GM19395 (cell line): ENCODE measurements at regions not wholly inside any gene's neighbourhood (a gene's known extent, or its start where the extent isn't known, plus 50 kb on each side); places are given as distances from the start of the nearest gene placed in this dataset.

Experiments
- ATAC-seq: cut with Tn5 transposase; IDR thresholded peaks from one replicate; pipeline ENCODE4 v1.9.1; 2021; ENCODE audit warnings: mild to moderate bottlenecking, moderate library complexity; ENCODE audit not compliant: unreplicated experiment

DNA sequence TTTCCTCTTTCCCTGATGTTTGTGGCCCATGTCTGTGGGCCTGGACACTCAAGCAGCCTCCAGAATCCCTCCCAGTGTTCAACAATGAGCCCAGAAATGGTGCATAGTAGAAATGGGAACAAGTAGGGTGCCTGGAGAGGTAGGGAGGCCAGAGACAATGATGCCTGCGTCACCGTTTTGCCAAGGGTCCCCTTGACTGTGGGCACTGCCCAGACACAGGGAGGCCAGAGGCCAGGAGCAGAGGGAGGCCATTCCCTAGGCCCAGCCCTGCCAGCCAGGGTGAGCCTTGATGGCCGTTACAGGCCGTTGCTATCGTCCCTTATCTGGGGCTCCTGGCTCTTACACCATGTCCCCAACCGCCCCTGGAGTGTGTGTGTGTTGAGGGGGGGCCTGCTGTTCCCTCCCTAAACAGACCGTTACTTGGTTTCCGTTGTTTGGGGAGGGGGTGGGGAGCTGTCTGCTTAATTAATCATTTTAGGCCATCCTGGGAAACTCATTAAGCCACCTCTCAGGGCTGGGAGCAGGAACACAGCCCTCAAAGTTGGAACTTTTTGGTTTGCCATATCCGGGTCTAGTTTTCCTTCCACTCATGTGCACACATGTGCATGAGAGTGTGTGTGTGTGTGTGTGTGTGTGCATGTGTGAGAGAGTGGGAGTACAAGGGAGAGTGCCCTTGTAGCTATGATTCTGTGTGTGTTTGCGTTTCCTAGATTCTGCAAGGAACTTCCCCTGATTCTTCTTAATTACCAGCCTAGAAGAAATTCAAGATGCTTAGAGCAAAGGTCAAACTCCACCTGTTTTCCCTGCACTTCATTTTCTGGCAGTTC, 135.2 kb upstream of the HAAO start:
- no peak for ATAC-seq

GRCh38 chr2:42926434-42927333, 134.3 kb upstream of the HAAO start:
- ATAC-seq: no peak

- no peak for ATAC-seq
Measured at GRCh38 chr2:42925742-42926433, 133.5 kb upstream of the HAAO start.

GRCh38 chr2:42924418-42924886, 132.1 kb upstream of the HAAO start:
- ATAC-seq: no peak

DNA sequence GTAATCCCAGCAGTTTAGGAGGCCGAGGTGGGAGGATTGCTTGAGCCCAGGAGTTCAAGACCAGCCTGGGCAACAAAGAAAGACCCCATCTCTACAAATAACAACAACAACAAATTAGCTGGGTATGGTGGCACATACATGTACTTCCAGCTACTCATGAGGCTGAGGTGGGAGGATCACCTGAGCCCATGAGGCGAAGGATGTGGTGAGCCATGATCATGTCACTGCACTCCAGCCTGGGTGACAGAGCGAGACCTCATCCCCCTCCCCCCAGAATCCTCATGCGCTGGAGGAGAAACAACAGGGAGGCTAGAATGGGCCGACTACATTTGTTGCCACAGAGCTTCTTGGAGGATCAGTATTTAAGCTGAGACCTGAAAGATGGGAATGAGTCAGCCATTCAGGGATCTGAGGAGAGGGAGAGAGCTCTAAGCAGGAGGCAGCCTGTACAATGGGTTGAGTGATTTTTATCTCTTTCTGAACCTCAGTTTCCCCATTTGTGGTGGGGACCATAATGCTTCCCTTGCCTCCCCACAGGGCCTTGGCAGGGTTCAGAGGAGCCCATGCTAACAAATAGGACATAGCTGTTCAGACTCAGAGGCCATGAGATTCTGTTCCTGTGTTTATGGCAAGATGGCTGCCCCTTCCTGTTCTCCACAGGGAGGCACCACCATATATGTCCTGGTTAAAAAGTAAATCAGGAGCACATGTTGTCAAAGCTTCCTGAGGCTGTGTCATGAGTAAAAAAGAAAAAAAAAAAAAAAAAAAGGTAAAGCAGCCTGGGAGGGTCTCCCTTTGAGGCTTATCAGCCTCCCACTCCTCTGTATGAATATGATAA, 131.4 kb upstream of the HAAO start:
- ATAC-seq: no peak

DNA sequence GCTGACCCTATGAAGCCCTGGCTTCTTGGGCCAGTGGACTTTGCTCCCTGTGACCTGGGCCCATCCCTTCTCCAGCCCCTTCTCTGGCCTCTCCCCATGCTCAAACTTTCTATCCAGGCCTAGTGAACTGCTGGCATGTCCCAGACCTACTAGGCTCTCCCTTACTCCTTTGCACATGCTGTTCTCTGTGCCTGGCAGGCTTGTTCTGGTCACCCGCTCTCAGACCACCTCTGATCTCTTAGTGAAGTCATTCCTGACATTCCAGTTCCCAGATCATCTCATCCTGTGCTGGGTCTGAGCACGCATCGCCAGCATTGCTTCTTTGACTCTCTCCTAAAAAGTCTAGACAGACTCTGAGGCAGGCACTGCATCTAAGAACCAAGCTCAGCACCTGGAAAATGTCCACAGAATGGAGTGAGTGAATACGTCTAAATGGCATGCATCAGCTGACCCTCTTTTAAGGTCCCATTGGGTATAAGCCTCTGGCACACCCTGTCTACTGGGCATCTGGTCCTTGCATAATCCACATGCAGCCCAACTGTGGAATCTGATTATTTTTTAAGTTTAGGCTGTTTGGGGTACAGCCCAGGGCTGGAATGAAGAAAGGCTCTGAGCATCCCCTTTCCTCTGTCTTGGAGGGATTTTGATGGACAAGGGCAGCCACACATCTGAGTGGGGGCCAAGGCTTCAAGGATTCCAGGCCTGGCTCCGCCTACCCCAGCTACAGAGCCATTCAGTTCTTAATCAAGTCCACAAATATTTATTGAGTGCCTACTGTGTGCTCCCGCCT, 130.6 kb upstream of the HAAO start:
- ATAC-seq: no peak

- ATAC-seq: no peak
Measured at GRCh38 chr2:42922293-42922692, 129.9 kb upstream of the HAAO start.

DNA sequence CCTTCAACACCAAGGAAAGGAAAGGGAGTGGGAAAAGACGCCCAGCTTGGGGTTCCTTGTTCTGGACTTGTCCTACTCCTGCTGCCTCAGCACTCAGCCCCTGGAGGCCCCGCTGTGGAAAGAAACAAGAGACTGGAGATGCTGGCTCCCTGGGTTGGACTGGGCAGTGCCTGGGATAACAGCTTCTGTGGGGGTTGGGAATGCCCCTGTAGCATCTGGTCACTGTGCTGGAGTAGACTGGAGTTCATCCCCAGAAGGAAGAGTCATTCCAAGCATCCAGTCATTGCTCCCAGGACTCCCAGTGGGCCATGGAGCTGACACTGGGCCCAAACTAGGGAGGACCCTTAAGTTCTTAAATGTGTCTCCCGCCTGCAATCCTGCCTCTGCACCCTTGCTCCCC, 129.3 kb upstream of the HAAO start:
- ATAC-seq: no peak

GRCh38 chr2:42921147-42921520, 128.8 kb upstream of the HAAO start:
- no peak for ATAC-seq

- no peak for ATAC-seq
Measured at GRCh38 chr2:42920446-42921146, 128.2 kb upstream of the HAAO start.

GRCh38 chr2:42918671-42919318, 126.4 kb upstream of the HAAO start:
- no peak for ATAC-seq

GRCh38 chr2:42918041-42918440, 125.7 kb upstream of the HAAO start:
- ATAC-seq: no peak

GRCh38 chr2:42917425-42917927, 125.1 kb upstream of the HAAO start:
- no peak for ATAC-seq

- no peak for ATAC-seq
Measured at GRCh38 chr2:42916324-42916723, 123.9 kb upstream of the HAAO start.

GRCh38 chr2:42914860-42915259, 122.5 kb upstream of the HAAO start:
- no peak for ATAC-seq

GRCh38 chr2:42914314-42914713, 121.9 kb upstream of the HAAO start:
- ATAC-seq: no peak

GRCh38 chr2:42913280-42913878, 121.0 kb upstream of the HAAO start:
- ATAC-seq: no peak
